NAMALWA (cell line): ENCODE measurements at regions not wholly inside any gene's neighbourhood (a gene's known extent, or its start where the extent isn't known, plus 50 kb on each side); places are given as distances from the start of the nearest gene placed in this dataset.
"Not testable (repeated sequence)": the region's sequence is repeated elsewhere in the genome, so short reads cannot be mapped to it uniquely, and the experiment has no call there.

ENCODE experiments used
- DNase-seq: peaks from one replicate; pipeline ENCODE4 v3.0.0-alpha.2; 2015; ENCODE audit warnings: low spot score

DNA sequence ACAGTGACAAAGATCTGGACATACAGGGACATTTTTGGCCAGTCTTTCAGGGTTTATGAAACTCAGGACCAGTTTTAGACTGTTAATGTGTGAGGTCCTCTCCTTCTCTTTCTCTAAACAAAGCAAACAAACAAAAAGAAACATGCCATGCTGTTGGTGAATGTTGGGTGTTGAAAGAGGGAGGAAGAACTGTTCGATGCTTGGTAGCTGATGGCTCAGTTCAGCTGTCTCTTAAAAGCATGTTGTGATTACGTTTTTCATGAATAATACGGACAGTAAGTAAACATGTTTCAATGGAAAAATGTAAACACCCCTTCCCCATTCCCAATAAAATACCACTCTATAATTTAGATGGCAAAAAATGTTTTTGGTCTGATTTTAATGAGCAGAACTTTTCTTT is 219.1 kb downstream of the SEC23IP start:
- DNase-seq: no peak

DNA sequence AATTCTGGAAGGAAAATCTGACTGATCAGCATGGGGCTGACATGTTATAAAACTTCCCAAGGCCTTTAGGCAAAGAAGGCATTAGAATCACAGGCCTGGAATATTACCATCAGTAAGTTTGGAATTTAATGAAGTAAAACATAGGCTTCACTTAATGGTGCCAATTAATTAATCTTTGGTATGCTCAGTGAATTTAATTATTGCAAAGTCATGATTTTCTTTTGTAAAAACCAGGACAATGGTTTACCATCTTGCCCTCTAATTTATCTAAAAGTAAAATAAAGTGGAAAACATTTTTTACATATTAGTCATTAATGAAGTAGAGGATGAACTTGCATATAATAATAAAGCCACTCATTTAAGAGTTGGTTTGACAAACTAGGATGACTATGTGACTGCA is 220.3 kb downstream of the SEC23IP start:
- DNase-seq: no peak

DNA sequence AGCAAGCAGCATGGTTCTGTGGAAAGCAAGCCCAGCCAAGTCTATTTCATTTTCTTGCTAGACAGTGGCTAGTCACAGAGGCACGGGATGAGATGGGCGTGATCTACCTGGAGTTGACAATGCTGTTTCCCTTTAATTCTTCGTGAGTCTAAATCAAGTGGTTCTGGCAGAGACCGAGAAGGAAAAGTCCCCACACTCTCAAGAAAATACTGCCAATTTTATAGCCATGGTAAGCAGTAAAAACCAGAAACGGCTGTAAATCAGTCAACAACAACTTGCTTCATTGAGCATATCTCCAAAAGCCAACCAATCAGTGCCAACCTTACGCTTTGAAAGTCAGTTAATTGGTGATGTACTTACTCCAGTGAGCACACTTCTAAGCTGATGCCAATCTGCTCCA is 223.4 kb downstream of the SEC23IP start:
- no peak for DNase-seq

DNA sequence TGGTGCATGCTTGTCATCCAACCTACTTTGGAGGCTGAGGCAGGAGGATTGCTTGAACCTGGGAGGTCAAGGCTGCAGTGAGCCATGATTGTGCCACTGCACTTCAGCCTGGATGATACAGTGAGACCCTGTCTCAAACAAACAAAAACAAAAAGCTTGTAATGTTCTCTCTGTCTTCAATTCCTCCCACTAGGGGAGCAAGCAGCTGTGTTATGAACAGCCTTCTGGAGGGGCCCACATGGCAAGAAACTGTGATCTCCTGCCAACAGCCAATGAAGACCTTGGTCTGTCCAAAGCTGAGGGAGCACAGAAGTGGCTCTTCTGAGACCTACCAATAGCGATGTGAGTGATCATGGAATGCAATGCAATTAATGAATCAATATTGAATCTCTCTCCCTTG is 229.2 kb downstream of the SEC23IP start:
- peak; percentile 3 for DNase-seq

DNA sequence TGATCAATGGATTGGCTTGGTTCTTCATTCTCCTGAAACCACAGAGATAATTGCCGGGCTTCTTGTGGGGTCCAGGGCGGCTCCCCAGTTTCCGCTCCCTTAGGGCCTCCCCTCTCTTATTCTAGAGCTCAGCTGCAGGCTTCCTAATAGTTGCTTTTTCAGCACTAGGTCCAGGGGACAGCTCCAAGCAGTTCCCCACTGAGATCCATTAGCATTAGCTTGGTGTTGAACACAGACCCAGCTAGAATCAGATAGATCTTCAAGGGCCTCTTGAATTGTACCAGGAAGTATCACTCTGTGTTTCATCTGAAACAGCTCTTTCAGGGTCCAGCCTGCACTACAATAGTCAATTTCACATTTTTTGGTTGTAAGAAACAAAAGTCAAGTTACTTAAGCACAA is 238.7 kb downstream of the SEC23IP start:
- peak; percentile 31 for DNase-seq

DNA sequence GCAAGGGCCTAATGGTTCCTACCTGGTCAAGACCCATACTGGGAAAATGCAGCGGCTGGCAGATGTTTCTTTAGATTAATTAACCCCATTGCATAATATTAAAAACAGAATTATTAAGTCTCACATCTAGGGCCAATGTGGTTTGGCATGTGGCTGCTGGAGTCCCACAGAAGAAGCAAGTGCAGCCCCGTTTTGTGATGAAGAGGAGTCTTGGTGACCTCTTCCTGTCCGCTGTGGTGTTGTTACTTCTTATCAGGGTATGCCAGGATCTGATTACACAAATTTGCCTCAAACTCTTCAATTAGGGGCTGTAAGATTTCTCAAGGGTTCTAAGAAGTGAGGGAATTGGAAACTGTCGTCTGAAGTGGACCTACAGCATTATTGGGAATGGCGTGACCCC is 240.3 kb downstream of the SEC23IP start:
- no peak for DNase-seq

DNA sequence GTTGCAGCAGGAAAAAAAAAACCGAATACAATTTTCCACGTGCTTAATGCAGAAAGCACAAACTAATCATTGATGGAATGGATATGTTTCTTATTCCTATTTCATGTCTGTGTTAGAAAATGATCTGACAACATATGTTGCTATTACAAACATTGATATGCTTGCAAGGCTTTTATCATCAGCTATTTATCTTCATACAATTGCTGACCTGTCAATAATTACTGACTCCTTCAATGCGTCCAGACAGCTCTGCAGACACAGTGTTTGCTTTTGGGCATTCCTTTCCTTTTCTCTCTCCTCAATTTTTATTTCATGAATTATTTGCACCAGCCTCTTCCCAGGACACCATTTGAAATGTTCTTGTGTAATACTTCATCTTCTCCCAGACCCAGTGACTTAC is 246.2 kb downstream of the SEC23IP start:
- DNase-seq: no peak

DNA sequence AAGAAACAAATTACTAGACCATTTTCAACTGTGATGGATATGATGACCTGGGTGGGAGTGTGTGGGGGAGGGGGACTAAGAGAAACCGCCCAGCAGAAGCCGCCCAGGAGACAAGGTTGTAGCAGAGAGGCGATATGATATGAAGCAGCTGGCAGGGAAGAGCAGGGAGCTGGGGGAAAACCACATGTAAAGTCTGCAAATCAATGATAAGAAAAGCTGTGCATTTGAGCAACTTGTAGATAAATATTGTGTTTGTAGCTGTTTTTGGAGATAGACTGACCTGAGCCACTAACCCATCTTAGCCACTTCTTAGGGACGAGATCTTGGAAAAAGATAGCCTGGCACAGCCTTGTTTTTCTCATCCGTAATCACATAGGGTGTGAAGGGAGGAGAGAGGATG is 252.6 kb downstream of the SEC23IP start:
- no peak for DNase-seq

DNA sequence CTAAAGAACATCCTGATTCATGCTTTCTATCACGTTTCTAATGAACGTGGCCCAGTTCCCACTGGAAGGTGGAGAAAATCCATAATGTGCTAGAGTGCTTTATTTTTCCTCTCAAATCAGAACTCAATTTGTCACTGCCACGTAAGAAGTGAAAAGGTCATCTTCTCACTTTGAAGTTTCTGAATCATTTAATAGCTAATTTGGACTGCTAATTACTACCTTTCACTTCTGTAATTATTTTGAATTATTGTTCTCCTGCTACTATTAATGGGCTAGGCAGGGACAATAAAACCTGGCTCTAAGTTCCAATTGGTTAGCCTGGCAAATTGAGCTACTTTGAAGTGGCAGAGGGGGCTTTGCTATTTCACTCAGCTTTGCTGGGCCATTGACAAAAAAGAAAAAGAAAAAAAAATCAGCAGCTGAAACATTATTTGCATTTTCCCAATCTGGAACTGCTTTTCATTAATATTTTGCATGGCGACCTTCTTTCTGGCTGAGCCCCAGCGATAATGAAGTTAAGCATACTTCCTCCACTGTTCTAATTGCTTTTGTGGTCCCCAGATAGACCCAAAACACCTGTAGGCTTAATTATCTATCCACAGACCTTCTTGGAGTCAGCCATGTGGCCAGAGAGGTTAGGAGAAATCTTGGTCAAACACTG is 264.2 kb downstream of the SEC23IP start:
- DNase-seq: no peak

DNA sequence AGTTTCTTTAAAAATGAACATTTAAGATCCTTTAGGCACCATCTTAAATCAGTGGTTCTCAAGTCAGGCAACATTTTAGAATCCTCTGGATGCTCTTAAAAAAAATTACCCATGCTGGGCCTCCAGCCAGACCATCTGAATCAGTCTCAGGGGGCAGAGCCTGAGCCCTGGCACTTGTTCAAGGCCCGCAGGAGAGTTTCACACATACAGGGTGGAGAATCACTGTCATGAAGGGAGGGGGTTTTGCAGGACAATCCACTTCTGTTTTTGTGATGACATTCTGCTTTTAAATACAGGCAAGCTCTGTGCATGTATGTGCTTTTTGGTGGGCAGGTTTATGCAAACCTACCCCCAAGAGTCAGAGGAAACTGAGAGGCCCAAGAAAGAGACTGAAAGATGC is 268.6 kb downstream of the SEC23IP start:
- DNase-seq: peak; percentile 7

DNA sequence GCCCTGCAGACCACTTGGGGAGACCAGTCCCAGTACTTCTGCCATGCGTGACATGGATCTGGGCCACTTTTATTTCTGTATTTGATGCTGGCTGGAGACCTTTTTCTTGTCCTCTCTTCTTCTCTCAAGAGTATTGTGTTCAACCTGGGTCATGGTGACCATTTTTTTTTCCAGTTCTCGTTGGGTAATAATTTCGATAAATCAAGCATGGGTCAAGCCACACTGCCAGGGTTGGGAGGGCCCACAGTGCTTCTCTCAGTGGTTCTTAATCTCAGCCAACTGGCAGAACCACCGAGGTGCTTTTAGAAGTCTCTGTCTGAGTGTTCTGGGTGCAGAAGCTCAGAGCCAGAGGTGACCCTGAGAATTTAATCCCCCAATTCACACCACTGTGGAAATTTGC is 269.9 kb downstream of the SEC23IP start:
- DNase-seq: no peak

DNA sequence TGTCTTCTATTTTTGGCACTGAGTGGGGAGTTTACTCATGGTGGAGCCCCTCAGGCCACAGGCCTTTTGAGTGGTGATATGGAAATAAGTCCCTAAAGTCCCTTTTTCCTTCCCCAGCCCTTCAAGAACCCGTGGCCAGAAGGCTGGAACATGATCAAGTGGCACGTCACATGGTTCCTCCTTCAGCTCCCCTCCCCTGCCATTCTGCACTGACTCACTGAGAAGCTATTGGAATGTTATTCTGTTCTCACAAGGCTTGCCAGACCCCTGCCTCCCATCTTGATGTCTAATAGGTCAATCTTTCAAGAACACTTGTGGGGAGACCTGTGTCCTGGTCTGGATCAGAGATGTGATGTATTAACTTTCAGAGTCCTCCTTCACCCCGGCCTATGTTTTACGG is 279.8 kb downstream of the SEC23IP start:
- no peak for DNase-seq

DNA sequence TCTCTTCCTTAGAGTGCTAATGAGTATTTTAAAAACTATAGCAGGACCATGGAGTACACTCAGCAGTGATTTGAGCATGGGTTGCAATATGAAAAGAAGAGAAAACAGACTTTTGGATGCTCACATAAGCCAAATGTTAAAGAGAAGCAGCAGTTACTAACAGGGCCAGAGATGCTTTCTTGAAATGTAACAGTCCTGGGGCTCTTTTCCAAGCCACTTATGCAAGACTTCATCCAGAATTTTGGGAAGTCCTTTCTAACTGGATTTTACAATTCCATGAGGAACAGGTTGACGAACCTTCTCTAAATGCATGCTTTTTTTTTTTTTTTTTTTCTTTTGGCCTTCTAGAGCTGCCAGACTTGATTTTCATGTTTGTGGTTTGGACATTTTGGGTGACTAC is 282.0 kb downstream of the SEC23IP start:
- DNase-seq: no peak

DNA sequence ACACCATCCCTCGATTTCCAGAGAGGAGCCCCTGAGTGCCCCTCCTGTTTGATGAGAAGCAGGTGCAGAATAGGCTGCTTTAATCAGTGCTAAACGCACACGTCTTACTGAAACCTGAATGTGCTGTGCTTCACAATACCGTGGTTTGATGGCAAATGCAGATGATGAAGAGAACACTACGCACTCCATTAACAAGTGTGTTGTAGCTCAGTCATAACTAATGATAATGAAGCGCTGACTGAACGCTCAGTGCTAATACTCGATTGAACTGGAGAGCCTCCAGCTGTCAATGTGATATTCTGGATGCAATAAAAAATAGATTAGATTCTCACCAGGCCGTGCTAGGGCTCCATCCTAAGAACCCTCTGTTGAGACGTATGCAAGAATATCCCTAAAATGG is 279.7 kb upstream of the PLPP4 start:
- DNase-seq: no peak

DNA sequence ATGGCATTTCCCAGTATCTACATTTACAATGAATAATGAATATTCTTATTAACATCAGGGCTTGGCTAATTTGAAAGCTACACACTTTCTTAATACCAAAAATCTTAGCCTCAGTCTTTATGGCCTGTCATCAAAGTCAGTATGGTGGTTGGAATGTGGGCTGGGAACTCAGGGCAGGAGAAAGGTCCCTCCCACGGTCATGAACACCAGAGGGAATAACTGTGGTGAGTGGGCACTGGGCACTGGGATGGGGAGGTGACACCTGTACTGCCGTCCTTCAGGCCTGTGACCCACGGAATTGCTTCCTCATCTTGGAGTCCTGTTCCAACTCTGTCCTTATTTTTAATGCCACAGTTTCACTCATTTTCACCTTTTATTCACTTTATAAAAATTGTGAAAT is 276.9 kb upstream of the PLPP4 start:
- no peak for DNase-seq

DNA sequence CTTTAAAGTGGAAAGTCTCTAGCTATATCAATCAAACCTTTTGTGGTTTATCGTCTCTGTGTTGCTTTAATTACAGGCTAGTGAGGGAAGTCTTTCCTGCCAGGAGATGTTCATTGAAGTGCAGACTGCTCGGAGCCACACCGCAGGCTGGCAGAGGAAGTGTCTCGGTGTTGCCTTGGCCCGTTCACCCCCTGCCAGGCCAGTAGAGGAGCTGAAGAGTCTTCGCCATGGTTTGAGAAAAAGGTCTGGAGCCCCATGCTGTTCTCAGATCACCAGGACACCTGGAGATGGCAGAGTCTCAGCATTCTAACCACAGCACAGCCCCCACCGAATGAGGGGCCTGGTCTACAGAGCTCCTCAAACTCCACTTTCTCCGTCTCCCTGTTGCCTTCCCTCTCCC is 275.9 kb upstream of the PLPP4 start:
- DNase-seq: no peak

DNA sequence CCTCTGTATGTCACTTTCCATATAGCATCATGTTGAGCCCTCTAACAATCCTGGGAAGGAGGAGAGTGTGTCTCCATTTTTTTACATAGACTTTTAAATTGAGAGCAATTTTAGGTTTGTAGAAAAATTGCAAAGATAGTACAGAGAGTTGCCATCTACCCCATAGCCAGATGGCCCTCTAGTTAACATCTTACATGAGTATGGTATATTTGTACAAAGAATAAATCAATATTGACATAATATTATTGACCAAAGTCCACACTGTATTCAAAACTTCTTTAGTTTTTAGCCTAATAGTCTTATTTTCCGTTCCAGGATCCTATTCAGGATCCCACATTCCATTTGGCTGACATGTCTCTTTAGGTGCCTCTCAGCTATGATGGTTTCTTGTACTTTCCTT is 274.6 kb upstream of the PLPP4 start:
- no peak for DNase-seq

DNA sequence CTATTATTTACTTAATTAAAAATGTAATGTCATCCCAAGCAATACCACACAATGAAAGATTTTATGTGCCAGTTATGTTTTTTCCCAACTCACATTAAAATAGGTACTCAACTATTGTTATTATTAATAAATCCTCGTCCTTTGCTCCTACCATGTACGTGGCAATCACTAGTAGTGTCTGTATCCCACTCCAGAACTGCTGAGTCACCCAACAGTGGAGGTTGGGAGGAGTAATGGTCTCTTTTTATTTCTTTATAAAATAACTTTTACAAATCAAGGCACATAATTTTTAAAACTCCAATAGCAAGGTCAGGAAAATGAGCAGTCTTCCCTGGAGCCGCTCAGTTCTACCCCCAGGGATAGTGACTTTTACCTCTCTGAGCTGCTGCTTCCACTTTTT is 273.5 kb upstream of the PLPP4 start:
- DNase-seq: no peak

DNA sequence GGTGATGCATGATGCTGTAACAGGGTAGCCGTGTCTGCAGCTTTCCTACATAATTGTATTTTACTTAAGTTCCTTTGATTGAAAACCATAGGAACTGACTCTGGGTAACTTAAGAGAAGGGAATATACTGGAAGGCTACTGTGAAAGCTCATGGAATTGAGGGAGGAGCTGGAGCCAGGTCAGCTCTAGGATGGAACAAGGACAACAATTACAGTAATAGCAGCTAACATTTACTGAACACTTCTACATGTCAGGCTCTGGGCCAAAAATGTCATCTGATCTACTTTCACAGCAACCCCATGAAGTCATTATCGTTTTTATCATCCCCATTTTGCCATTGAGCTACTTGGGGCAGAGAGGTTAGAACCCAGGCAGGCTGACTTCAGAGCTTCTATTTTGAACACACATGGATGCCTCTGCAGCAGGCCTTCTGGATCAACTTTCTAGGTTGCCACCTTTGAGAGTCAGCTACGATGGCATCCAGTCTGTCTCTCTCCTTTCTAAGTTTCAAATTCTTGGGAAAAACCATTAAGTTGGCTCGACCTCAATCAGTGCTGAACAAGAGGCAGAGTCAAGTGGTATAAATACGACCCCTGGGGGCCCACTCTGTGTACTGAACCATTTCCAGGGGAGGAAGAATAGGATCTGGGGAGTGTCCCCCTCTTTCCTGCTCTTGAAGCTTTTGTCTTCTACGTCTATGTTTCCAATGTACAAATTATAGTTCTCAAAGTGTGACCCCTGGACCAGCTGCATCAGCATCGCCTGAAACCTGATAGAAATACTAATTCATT is 272.3 kb upstream of the PLPP4 start:
- DNase-seq: no peak

DNA sequence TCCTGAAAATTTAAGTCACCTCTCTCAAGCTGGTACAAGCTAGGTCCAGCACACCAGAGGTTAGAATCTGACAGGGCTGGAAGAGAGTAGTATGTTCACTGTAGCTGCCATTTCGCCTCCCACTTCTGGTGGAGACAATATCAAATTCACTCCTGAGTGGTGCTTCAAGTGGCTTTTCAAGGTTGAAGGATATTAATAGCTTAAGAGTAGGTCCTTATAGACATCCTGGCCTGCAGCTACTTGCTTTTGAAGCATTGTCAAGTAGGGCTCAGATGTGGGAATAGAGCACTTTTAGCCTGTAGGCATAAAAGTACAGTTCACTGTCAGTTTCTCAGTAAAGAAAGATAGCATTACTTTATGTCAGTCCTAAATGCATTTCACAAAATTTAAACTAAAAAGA is 270.5 kb upstream of the PLPP4 start:
- DNase-seq: no peak

DNA sequence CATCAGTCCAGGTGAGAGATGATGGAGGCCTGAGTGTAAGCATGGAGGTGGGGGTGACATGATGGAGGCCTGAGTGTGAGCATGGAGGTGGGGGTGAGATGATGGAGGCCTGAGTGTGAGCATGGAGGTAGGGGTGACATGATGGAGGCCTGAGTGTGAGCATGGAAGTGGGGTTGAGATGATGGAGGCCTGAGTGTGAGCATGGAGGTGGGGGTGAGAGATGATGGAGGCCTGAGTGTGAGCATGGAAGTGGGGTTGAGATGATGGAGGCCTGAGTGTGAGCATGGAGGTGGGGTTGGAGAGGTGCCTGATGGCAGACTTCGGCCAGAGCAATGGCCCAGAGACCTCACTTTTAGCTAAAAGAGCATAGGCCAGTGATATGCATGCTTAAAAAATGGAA is 269.9 kb upstream of the PLPP4 start:
- not testable (repeated sequence) for DNase-seq

DNA sequence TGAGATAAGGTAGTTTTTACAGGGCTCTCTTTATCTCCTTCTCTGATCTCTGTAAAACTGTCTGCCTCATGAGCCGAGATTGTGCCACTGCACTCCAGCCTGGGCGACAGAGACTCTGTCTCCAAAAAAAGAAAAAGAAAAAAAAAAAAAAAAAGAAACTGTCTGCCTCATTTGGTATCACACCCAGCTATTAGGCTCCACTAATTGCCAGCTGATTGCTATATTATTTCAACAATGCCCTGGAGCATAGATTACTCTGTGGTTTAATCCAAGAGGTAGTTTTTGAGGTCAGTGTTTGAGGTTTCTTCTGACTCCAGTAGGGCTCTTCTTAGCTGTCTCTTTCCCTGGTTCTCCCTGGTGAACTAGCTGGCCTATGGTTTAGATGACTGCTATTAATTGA is 268.1 kb upstream of the PLPP4 start:
- DNase-seq: no peak

DNA sequence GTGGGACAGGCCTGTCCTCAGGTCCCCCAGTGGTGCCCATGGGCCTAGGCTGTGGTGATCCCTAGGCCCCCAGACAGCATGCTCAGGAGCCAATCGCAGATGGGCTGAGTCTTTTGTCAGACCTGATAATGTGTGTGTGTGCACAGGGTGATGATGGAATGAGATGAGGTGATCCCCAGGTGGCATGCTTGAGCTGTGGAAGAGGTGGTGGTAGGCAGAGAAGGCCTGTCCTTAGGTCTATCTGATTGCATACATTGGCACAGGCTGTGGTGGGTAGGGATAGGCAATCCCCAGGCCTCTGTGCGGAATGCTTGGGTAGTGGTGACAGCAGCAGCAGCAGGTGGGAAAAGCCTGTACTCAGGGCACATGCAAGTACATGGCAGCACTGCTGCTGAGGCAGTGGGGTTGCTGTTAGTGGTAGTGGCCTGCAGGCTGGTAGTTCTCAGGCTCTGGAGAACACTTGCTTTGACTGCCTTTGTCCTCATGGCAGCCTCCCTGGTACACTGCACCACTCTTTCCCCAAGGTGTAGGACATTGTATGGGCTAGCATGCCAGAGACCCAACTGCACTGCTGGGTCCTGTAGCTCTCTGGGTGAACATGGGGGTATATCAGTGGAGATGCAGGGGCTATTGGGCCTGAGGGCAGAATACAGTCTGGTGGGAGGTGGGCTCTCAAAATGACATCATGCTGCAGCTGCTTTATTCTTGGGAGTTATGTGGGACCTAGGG is 260.9 kb upstream of the PLPP4 start:
- DNase-seq: no peak
